Stimulated activated CD4-positive, alpha-beta T cell treated with anti-CD3 and anti-CD28 coated beads, TNF-alpha, amount 100 ng/mL, for 24 hours (primary cell): ENCODE measurements at regions not wholly inside any gene's neighbourhood (a gene's known extent, or its start where the extent isn't known, plus 50 kb on each side); places are given as distances from the start of the nearest gene placed in this dataset.
A peak's percentile ranks its signal among the peaks of the same experiment; 100 is the strongest.

ENCODE experiments used
- DNase-seq, 3 experiments: peaks; one replicate each; pipeline ENCODE4 v3.0.0-alpha.2; 2020; ENCODE audit warnings: low read depth in 3 of 3

- peak; percentile 31 to 56 (median 33) for DNase-seq
Observed at GRCh38 chr3:188060840-188061544, 93.0 kb upstream of the LPP start.

- no peak for DNase-seq
Observed at GRCh38 chr3:188062216-188062615, 91.7 kb upstream of the LPP start.

DNA sequence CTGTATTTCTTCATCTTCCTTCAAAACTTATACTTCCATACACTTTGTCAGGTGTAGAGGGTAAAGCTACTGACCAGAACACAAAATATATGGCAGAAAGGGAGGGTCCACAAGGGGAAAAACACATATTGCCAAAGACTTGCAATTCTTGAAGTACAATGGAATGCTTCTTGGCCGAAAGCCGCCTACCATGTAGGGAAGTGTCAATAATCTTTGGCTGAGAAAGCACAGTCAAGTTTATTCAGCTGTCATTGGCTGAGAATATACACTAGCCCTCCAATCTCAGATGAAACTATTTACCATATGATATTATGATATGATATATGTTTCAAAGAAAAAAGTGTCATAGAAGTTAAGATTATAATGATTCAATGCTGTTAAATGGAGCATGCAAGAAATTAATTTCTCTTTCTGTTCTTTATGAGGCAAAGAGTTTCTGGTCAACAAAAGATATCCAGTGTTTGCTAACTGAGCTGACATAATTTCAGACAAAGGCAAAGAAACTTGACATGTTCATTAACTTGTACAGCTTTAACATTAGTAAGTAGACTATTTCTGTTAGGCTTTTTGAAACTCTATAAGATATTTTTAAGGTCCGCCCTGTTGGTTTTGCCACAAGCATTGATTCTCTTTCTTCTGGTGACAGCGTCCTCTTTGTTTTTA lies 89.0 kb upstream of the LPP start:
- no peak for DNase-seq

- DNase-seq = no peak
Observed at GRCh38 chr3:188066141-188066540, 87.8 kb upstream of the LPP start.

DNA sequence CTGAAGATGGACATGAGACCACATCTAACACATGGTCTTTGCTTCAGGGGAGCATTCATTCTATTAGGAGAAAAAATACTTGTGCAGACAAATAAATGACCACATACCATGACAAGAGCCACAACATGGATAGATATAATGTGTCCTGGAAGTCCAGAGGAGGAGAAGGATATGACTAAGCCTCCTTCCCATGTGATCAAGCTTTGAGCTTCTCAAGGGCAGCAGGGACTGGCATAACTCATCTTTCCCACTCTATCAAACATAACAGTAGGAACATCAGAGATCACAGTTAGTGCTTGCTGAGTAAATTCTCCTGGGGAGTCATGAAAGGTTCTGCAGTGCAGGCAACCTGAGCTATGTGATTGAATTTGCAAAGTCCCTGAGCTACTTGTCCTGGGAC lies 86.0 kb upstream of the LPP start:
- DNase-seq = no peak

DNA sequence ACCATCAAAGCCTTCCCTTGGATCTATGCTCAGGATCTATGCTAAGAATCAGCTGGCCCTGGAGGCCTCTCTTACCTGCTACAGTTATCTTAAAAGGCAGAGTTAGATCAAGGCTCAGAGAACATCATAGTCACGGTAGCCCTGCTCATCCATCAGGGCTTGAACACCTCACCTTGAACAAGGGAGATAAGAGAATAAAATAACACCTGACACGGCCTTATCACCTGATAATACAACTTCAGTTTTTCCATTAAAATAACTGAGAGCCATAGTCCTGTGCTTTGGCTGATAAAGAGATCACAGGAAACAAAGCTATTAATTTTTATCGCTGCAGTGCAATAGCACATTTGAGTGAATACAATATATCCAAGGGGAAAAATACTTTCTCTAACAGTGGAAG lies 85.6 kb upstream of the LPP start:
- no peak for DNase-seq

- DNase-seq = no peak
Observed at GRCh38 chr3:188071636-188072035, 82.3 kb upstream of the LPP start.

DNA sequence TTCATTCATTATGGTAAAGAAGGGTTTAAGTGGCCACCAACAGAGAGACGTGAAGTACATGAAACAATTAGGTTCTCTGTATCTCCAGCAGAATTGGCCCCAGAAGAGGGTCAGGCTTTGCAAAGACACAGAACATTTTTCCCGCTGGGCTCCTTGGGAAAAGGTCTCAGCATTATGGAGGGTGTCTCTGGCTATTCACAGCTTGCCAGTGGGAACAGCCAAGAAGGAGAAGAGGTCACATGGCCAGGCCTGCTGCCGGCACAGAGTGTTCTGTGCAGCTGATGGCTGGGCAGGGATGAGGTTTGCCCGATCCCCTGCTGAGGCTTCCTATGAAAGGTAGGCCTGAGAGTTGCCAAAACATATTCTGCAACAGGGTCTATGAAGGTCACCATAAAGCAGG lies 77.8 kb upstream of the LPP start:
- DNase-seq = no peak

GRCh38 chr3:188077160-188077799 lies 76.7 kb upstream of the LPP start:
- DNase-seq = no peak

- DNase-seq = no peak
Observed at GRCh38 chr3:188080091-188080490, 73.9 kb upstream of the LPP start.

GRCh38 chr3:188082031-188082430 lies 71.9 kb upstream of the LPP start:
- DNase-seq = no peak

DNA sequence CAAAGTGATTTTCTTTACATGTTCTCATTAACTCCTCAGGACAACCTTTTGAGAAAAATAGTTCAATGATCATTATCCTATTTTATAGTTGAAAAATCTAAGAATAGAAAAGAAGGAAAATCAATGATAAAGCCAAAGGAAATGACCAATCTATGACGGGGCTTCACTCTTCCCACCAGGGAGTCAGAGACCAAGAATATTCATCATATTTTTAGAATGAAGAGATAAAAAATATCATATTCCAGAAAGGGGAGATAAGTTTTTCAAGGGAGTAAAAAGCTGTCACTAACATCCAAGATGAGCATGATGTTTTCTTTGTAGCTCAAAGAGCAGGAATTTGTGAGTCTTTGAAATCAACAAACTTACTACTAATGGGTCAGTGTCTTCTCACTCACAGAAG lies 71.5 kb upstream of the LPP start:
- no peak for DNase-seq

DNA sequence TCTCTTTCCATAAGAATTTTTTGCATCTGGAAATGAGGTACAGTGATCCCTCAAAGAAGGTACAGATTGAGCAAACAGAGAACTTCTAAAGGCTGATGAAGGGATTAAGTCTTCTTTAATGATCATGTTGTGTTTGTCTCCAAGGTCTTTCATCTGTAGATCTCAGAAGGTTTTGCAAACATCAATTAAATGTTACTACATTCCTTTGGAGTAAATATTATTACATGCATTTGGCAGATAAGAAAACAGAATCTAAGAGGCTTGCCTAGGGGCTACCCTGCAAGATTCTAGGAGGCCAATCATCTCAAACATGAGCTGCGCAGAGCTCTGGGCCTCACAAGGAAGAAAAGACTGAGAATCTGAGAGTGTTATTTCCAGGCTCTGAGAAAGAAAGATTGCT lies 70.9 kb upstream of the LPP start:
- DNase-seq = no peak

DNA sequence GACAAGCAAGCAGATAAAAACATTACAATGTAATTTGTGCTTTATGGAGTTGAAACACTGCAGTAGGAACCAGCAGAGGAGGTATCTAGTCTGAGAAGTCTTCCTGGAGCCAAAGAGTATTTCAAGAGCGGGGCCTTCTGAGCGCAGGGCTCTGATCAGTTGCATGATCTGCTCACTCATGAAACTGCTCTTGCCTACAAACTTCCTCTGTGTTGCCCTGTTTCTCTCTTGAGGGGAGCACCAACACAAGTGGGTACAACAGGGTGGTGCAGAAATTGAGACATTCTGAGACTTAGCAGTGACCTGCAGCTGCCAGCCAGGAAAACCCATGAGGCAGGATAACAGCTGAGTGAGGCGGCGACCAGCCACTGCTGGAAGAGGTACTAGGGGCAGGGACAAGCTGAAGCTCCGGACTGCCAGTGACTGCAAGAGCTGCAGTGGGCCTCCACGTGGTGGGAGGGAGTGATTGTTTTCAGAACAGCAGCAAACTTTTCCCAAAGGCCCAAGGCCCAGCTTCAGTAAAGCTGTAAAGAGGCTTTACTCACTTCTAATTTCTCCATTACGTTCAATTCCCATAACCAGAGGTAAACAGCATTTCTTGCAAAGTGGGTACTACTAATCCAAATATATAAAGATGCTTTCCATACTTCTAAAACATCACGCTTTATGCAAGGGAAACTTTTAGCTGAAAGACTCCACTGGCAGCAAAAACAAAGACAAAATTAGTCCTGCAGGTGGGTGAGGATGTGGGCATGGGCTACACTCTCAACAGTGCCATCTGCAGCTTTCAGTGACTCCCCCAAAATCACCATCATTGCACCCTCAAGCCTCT lies 69.0 kb upstream of the LPP start:
- DNase-seq = no peak

DNA sequence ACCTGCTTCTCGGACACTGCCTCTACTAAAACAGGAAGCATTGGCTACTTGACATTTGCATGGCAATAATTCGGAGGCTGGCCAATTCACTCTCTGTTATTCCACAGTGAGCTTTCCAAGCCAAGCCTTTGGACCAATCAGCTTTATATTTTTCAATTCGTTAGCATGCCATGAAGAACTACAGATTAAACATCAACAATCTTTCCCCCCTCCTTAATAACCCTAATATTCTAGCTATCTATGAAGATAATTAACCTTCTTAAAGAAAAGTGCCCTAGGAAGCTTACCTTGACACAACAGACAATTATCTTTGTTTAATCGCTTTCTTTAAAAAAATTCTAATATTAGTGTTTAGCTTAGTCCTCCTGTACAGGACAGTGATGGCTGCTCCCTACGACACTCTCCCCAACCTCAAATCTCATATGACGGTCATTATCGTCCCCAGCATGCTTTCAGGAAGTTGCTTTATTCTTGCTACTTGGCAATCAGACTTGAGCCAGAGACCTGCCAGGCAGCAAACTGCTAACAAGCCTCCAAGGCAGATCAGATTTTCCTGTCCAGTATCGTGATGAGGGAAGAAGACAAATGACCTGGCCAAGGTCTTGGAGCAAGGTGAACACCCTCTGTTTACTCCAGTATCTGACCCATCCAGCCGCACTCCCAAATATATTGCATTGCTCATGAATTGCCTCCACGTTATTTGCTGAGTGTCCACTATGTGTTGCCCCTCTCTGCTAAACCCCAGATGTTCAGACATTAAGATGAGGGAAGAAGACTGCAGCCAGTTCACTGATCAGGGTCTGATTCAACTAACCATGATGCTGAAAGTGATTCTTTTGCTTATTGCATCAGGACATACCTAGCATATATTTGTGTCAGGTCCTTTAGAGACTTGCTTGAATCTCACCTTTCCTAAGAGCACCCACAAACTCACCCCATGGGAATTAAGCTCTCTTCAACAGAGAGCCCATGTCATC lies 68.1 kb upstream of the LPP start:
- DNase-seq = no peak

DNA sequence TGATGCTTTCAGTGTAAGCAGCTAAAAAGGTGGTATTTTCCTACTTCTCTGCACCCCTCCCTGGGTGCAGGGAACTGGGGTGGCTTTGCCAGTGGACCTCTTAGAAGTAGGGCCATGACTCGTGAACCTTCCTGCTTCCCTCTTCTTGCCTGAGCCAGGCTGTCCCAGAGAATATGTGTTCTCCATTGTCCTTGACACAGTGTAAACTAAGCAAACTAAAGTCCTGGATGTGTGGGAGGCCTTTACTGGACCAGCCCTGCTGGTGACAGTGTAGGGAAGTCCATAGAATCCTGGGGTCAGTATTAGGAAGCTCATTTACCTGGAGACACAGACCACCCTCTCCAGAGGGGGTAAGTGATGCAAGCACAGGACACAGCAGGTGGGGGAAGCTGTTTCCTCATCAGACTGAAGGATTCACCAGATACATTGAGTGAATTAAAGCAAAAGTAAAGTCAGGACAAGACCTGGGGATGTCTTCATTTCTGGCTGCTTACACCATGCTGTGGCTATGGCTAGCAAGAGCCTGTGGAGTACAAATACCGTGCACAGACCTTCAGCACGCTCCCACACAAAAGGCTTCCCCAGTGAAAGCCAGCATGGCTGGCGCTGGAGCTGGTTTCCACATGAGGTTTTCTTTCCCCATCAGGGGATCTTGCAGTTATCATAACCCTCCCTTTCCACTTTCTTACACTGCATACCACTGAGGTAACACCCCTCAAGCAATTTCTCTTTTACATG lies 64.8 kb upstream of the LPP start:
- no peak for DNase-seq

GRCh38 chr3:188090620-188091309 lies 63.2 kb upstream of the LPP start:
- DNase-seq = no peak

DNA sequence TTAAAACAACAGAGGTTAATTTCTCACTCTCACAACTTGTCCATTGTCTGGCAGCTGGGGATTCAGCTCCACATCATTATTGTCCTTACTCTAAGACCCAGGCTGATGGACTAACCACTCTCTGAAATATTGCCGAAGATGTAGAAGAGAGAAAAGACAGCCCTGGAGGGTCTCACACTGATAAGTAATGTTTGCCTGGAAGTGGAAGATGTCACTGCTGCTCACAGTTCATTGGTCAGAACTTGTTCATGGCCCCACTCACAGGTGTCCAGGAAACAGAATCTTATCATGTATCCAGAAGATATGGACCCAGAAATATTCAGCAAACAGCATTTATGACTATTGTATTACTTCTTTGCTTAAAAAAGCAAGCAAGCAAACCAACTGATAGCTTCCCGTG lies 62.2 kb upstream of the LPP start:
- DNase-seq = no peak

- DNase-seq = peak; percentile 17 to 49 (median 21)
Observed at GRCh38 chr3:188092648-188093047, 61.3 kb upstream of the LPP start.

DNA sequence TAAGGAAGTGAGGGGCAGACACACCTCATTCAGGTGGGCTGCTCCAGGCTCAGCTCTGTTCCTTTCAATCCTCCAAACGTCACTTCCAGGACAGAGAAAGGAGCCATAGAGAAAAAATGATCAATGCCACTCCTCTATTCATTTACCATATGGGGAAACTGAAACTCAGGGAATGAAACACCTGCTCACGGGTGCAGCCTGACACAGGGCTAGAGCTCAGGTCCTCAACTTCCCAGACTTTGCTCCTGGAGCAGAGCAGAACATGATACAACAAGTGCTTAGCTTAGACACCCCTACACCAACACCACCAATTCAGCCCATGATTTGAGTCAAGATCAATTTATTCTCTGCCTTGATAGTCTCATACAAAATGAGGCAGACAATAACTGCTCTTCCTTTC lies 58.5 kb upstream of the LPP start:
- DNase-seq = no peak
